H1 (cell line): ENCODE measurements at regions not wholly inside any gene's neighbourhood (a gene's known extent, or its start where the extent isn't known, plus 50 kb on each side); places are given as distances from the start of the nearest gene placed in this dataset.

ENCODE experiments used
- CTCF ChIA-PET: fragments of 300-600 bp; sonication (Branson Sonifier 250); formaldehyde crosslinking; loops from one replicate; lab custom pipeline; 2021; ENCODE audit not compliant: partially characterized antibody; lab: Charles Lee
- POLR2A ChIA-PET: fragments of 300-600 bp; sonication (Branson Sonifier 250); formaldehyde crosslinking; loops from one replicate; lab custom pipeline; 2021; ENCODE audit warnings: inconsistent platforms; ENCODE audit not compliant: partially characterized antibody; lab: Charles Lee
- DNase-seq, 2 experiments: peaks; one replicate each; pipeline versions ENCODE4 v3.0.0 to v3.0.0-alpha.2; 2010 to 2022; ENCODE audit warnings: low spot score in 2 of 2, low read depth in 1 of 2, mixed read lengths in 1 of 2
- FAIRE-seq: peaks from 2 replicates; lab custom pipeline; 2011; peaks lifted over from hg19 to GRCh38; lab: Jason Lieb, UNC
- H2AFZ ChIP-seq: 2 replicates; pipeline ENCODE4 v1.8.1; 2012; ENCODE audit warnings: low read length, inconsistent platforms
- H2AK5ac ChIP-seq: 2 replicates; pipeline ENCODE4 v1.6.1; 2013; ENCODE audit warnings: low read depth, low read length
- H2BK120ac ChIP-seq: replicated peaks from 2 replicates; pipeline ENCODE3; 2013; ENCODE audit warnings: low read depth, low read length, inconsistent platforms
- H2BK12ac ChIP-seq: 2 replicates; pipeline ENCODE4 v1.6.1; 2013; ENCODE audit warnings: low read depth, low read length
- H2BK15ac ChIP-seq: 2 replicates; pipeline ENCODE4 v1.6.1; 2013; ENCODE audit warnings: low read length
- H2BK20ac ChIP-seq: 2 replicates; pipeline ENCODE4 v1.6.1; 2013; ENCODE audit warnings: low read length
- H2BK5ac ChIP-seq: 2 replicates; pipeline ENCODE4 v1.6.1; 2013; ENCODE audit warnings: low read depth, low read length
- H3K14ac ChIP-seq: 2 replicates; pipeline ENCODE4 v1.6.1; 2013; ENCODE audit warnings: inconsistent platforms; ENCODE audit not compliant: insufficient read length
- H3K18ac ChIP-seq: 2 replicates; pipeline ENCODE4 v1.6.1; 2013; ENCODE audit warnings: low read length; ENCODE audit errors: extremely low read depth
- H3K23ac ChIP-seq: 2 replicates; pipeline ENCODE4 v1.6.1; 2013; ENCODE audit warnings: inconsistent platforms; ENCODE audit not compliant: insufficient read length
- H3K23me2 ChIP-seq: 2 replicates; pipeline ENCODE4 v1.6.1; 2013; ENCODE audit warnings: low read depth, low read length
- H3K27ac ChIP-seq: 2 replicates; pipeline ENCODE4 v1.6.1; 2011; ENCODE audit warnings: low read depth, low read length, inconsistent platforms
- H3K27me3 ChIP-seq, 4 experiments: replicated peaks in 1 of 4; 1 replicate in 1 of 4; 2 replicates in 3 of 4; pipeline versions ENCODE4 v1.6.1 to v1.8.1; 2011 to 2013; ENCODE audit warnings: low read length in 3 of 4, mild to moderate bottlenecking in 3 of 4, inconsistent platforms in 2 of 4, mixed read lengths in 2 of 4, moderate library complexity in 1 of 4; ENCODE audit not compliant: control insufficient read depth in 3 of 4, insufficient read depth in 3 of 4; ENCODE audit errors: extremely low read depth in 1 of 4
- H3K36me3 ChIP-seq, 4 experiments: 2 replicates each; pipeline versions ENCODE4 v1.6.1 to v1.8.1; 2011 to 2013; ENCODE audit warnings: mild to moderate bottlenecking in 4 of 4, low read length in 3 of 4, moderate library complexity in 2 of 4, control low read depth in 1 of 4, inconsistent platforms in 1 of 4; ENCODE audit not compliant: insufficient read depth in 4 of 4, control insufficient read depth in 2 of 4
- H3K4ac ChIP-seq: replicated peaks from 2 replicates; pipeline ENCODE3; 2013; ENCODE audit warnings: low read length, low read depth, mixed read lengths, inconsistent platforms; ENCODE audit not compliant: insufficient read length
- H3K4me1 ChIP-seq, 4 experiments: replicated peaks in 1 of 4; 1 replicate in 1 of 4; 2 replicates in 3 of 4; pipeline versions ENCODE4 v1.6.1 to v1.8.1; 2011 to 2013; ENCODE audit warnings: low read length in 3 of 4, inconsistent platforms in 2 of 4, mixed read lengths in 1 of 4; ENCODE audit not compliant: insufficient read depth in 4 of 4, control insufficient read depth in 3 of 4
- H3K4me2 ChIP-seq, 2 experiments: 2 replicates each; pipeline versions ENCODE4 v1.6.1 to v1.8.1; 2011 to 2013; ENCODE audit warnings: low read depth in 2 of 2, low read length in 2 of 2, control low read depth in 1 of 2, inconsistent platforms in 1 of 2, mild to moderate bottlenecking in 1 of 2; ENCODE audit not compliant: insufficient read depth in 1 of 2
- H3K4me3 ChIP-seq, 4 experiments: fragments of 200-600, 300-600 bp in 1 of 4; sonication (generic), shearing (Covaris generic), sonication (Bioruptor Twin) in 1 of 4; 2 replicates each; pipeline versions ENCODE4 v1.5.1 to v1.8.1; 2011 to 2016; ENCODE audit warnings: low read length in 4 of 4, low read depth in 3 of 4, control low read depth in 2 of 4, inconsistent platforms in 2 of 4, mild to moderate bottlenecking in 2 of 4, mixed read lengths in 1 of 4, moderate library complexity in 1 of 4; ENCODE audit not compliant: insufficient read depth in 2 of 4; ENCODE audit errors: extremely low read depth in 1 of 4
- H3K56ac ChIP-seq: replicated peaks from 2 replicates; pipeline ENCODE3; 2013; ENCODE audit warnings: low read depth, mild to moderate bottlenecking, mixed read lengths, low read length, inconsistent platforms; ENCODE audit not compliant: insufficient read length
- H3K79me1 ChIP-seq: 2 replicates; pipeline ENCODE4 v1.6.1; 2013; ENCODE audit warnings: low read depth, low read length, control low read depth
- H3K79me2 ChIP-seq, 2 experiments: 2 replicates each; pipeline versions ENCODE4 v1.6.1 to v1.8.1; 2012 to 2013; ENCODE audit warnings: low read length in 2 of 2, mild to moderate bottlenecking in 2 of 2, inconsistent platforms in 1 of 2; ENCODE audit not compliant: insufficient read depth in 2 of 2, control insufficient read depth in 1 of 2
- H3K9ac ChIP-seq, 4 experiments: replicated peaks in 1 of 4; 1 replicate in 1 of 4; 2 replicates in 3 of 4; pipeline versions ENCODE4 v1.6.1 to v1.8.1; 2011 to 2013; ENCODE audit warnings: low read depth in 3 of 4, low read length in 3 of 4, control low read depth in 2 of 4, mild to moderate bottlenecking in 2 of 4, moderate library complexity in 2 of 4, inconsistent platforms in 1 of 4; ENCODE audit errors: extremely low read depth in 1 of 4
- H3K9me3 ChIP-seq, 2 experiments: 2 replicates each; pipeline versions ENCODE4 v1.6.1 to v1.8.1; 2012 to 2013; ENCODE audit warnings: mild to moderate bottlenecking in 2 of 2, moderate library complexity in 2 of 2, control low read depth in 1 of 2, inconsistent platforms in 1 of 2, low read depth in 1 of 2, low read length in 1 of 2, mixed read lengths in 1 of 2; ENCODE audit not compliant: insufficient read depth in 2 of 2
- H4K20me1 ChIP-seq, 2 experiments: replicated peaks in 1 of 2; 2 replicates each; pipeline versions ENCODE3 to v1.8.1; 2011 to 2013; ENCODE audit warnings: inconsistent platforms in 2 of 2, low read length in 2 of 2, mild to moderate bottlenecking in 1 of 2; ENCODE audit not compliant: insufficient read depth in 2 of 2, control insufficient read depth in 1 of 2
- H4K5ac ChIP-seq: 2 replicates; pipeline ENCODE4 v1.6.1; 2013; ENCODE audit warnings: low read length, low read depth, mixed read lengths, inconsistent platforms; ENCODE audit not compliant: insufficient read length
- H4K8ac ChIP-seq: 2 replicates; pipeline ENCODE4 v1.8.0; 2013; ENCODE audit warnings: mild to moderate bottlenecking, moderate library complexity, low read length, inconsistent platforms; ENCODE audit not compliant: insufficient read depth; ENCODE audit errors: extremely low read depth
- H4K91ac ChIP-seq: replicated peaks from 2 replicates; pipeline ENCODE3; 2013; ENCODE audit warnings: low read length, mixed read lengths, inconsistent platforms; ENCODE audit not compliant: insufficient read length
- CBX5 ChIP-seq: fragments of 300-800, 300-1000 bp; sonication (generic); IDR thresholded peaks from 2 replicates; pipeline ENCODE4 v1.7.1; 2016; ENCODE audit warnings: antibody characterized with exemption, low read length, low read depth
- E2F6 ChIP-seq: IDR thresholded peaks from 2 replicates; pipeline ENCODE4 v1.6.1; 2012; ENCODE audit warnings: inconsistent platforms
- FOSL1 ChIP-seq: IDR thresholded peaks from 2 replicates; pipeline ENCODE4 v1.6.1; 2011; ENCODE audit warnings: mild to moderate bottlenecking, low read depth, low read length, moderate library complexity; ENCODE audit not compliant: insufficient read depth
- GTF2F1 ChIP-seq: IDR thresholded peaks from 2 replicates; pipeline ENCODE4 v1.6.1; 2012; ENCODE audit warnings: low read depth, low read length, improper control_type of control experiment, borderline replicate concordance
- HDAC2 ChIP-seq, 2 experiments: fragments of 300-600 bp in 1 of 2; sonication (generic) in 1 of 2; IDR thresholded peaks; 2 replicates each; pipeline ENCODE4 v1.6.1; 2011 to 2012; ENCODE audit warnings: low read depth in 2 of 2, low read length in 2 of 2, mild to moderate bottlenecking in 2 of 2, moderate library complexity in 2 of 2, borderline replicate concordance in 1 of 2, inconsistent platforms in 1 of 2
- MAFK ChIP-seq: IDR thresholded peaks from 2 replicates; pipeline ENCODE4 v1.6.1; 2012; ENCODE audit warnings: low read depth, mild to moderate bottlenecking, improper control_type of control experiment, low read length
- POU5F1 ChIP-seq: IDR thresholded peaks from 2 replicates; pipeline ENCODE4 v1.6.1; 2011; ENCODE audit warnings: low read depth, mild to moderate bottlenecking, low read length, moderate library complexity
- RBBP5 ChIP-seq: IDR thresholded peaks from 2 replicates; pipeline ENCODE4 v1.7.1; 2012; ENCODE audit warnings: low read depth, mild to moderate bottlenecking, inconsistent platforms, low read length, moderate library complexity, borderline replicate concordance
- SIX5 ChIP-seq: IDR thresholded peaks from 2 replicates; pipeline ENCODE4 v1.6.1; 2011; ENCODE audit warnings: mild to moderate bottlenecking, low read depth, low read length
- TAF7 ChIP-seq: optimal IDR thresholded peaks from 2 replicates; pipeline ENCODE3; 2011; ENCODE audit warnings: low read depth, mild to moderate bottlenecking, inconsistent platforms, low read length, moderate library complexity, borderline replicate concordance

- H2BK5ac ChIP-seq, result no peak overlapping the region
- H4K20me1 ChIP-seq, result no peaks in the 10 kb centered on the region
- no peak overlapping the region for H3K4me3 ChIP-seq
- H2BK15ac ChIP-seq, result no peak overlapping the region
- H2BK20ac ChIP-seq, result no peak overlapping the region
- no peaks in the 10 kb centered on the region for H3K9me3 ChIP-seq
- H3K27ac ChIP-seq, result no peak overlapping the region
- no peak overlapping the region for H4K91ac ChIP-seq
- no peaks in the 10 kb centered on the region for H3K79me2 ChIP-seq
- no peaks in the 10 kb centered on the region for H3K23me2 ChIP-seq
- H3K14ac ChIP-seq, result no peak overlapping the region
- H3K27me3 ChIP-seq, result no peaks in the 10 kb centered on the region
- TF ChIP-seq TAF7 (no peak), GTF2F1 (no peak), RBBP5 (no peak), HDAC2 (IDR thresholded peaks at IDR 0.05; ENCODE audit: borderline replicate concordance in 1 of 2, low read depth in 2 of 2, low read length in 2 of 2) (no peak), MAFK (no peak), CBX5 (no peak), POU5F1 (no peak), SIX5 (no peak), FOSL1 (no peak), E2F6 (no peak)
- H4K5ac ChIP-seq, result no peak overlapping the region
- no peak overlapping the region for H3K18ac ChIP-seq
- H3K36me3 ChIP-seq, result no peaks in the 10 kb centered on the region
- H2AFZ ChIP-seq, result no peak overlapping the region
- no peak overlapping the region for H3K23ac ChIP-seq
- no peaks in the 10 kb centered on the region for H3K79me1 ChIP-seq
- H2BK12ac ChIP-seq, result no peak overlapping the region
- no peak for FAIRE-seq
- H3K9ac ChIP-seq, result no peak overlapping the region
- no peak overlapping the region for H3K4me2 ChIP-seq
- ChIA-PET POLR2A (no interaction called here), CTCF (interaction anchor here (0.5 to 1.6 kb wide), 3 partner anchors 31 to 544 kb away, joined by 3 to 4 read pairs (median 3); no protein-coding TSS in a partner anchor)
- H3K4ac ChIP-seq, result no peak overlapping the region
- no peak overlapping the region for H2AK5ac ChIP-seq
- no peak overlapping the region for H4K8ac ChIP-seq
- no peak overlapping the region for H3K56ac ChIP-seq
- no peak overlapping the region for H2BK120ac ChIP-seq
- H3K4me1 ChIP-seq, result peaks cover 2 to 8% (median 4%) of the 10 kb centered on the region in 4 experiments; a peak in 4 of 7 replicates
- DNase-seq, result no peak
Observed at GRCh38 chr7:18313965-18314364, 181.6 kb upstream of the HDAC9 start.
